ENCODE measurements at regions not wholly inside any gene's neighbourhood (a gene's known extent, or its start where the extent isn't known, plus 50 kb on each side); places are given as distances from the start of the nearest gene placed in this dataset.

DNA sequence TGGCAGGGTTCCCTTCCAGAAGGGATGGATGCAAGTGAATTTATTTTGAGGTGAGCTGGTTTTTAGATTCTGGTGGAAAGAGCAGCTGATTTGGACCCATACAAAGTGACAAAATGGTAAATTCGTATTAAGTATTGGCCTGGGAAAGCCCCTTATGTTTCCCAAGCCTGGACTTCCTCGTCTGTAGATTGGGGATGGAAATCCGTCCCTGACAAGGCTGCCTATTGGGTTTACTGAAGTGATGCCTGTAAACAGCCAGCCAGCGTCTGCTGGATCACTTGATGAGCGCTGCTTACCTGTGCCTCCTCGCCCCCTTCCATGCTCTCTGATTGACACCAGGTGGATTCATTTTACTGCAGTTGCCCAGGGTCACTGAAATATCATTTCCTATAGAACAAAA lies 233.8 kb downstream of the GADD45G start:
- H2AFZ ChIP-seq (ENCODE audit: low read length): no peak overlapping the region
- H3K4me2 ChIP-seq (ENCODE audit: low read length): no peak overlapping the region
- no peaks in the 10 kb centered on the region for H3K4me1 ChIP-seq (ENCODE audit: insufficient read depth, low read length, severe bottlenecking)
- no peaks in the 10 kb centered on the region for H3K36me3 ChIP-seq (ENCODE audit: insufficient read depth, low read length)
- no peak overlapping the region for H3K9ac ChIP-seq (ENCODE audit: low read length)
- TF ChIP-seq, protein P1, sequence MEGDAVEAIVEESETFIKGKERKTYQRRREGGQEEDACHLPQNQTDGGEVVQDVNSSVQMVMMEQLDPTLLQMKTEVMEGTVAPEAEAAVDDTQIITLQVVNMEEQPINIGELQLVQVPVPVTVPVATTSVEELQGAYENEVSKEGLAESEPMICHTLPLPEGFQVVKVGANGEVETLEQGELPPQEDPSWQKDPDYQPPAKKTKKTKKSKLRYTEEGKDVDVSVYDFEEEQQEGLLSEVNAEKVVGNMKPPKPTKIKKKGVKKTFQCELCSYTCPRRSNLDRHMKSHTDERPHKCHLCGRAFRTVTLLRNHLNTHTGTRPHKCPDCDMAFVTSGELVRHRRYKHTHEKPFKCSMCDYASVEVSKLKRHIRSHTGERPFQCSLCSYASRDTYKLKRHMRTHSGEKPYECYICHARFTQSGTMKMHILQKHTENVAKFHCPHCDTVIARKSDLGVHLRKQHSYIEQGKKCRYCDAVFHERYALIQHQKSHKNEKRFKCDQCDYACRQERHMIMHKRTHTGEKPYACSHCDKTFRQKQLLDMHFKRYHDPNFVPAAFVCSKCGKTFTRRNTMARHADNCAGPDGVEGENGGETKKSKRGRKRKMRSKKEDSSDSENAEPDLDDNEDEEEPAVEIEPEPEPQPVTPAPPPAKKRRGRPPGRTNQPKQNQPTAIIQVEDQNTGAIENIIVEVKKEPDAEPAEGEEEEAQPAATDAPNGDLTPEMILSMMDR (IDR thresholded peaks at IDR 0.05; ENCODE audit: low read length): no peak
- no peak for TF ChIP-seq EZH2 (IDR thresholded peaks at IDR 0.05; ENCODE audit: borderline replicate concordance, low read length)
- H3K79me2 ChIP-seq (ENCODE audit: insufficient read depth, low read length): no peaks in the 10 kb centered on the region
- H3K27ac ChIP-seq (ENCODE audit: low read depth, low read length, poor library complexity, severe bottlenecking): no peak overlapping the region
- no peaks in the 10 kb centered on the region for H3K9me2 ChIP-seq (ENCODE audit: low read depth, low read length)
- H3K4me3 ChIP-seq (ENCODE audit: low read depth, low read length, poor library complexity, severe bottlenecking): no peak overlapping the region
- H3K27me3 ChIP-seq (ENCODE audit: insufficient read depth, low read length): no peaks in the 10 kb centered on the region
- no peaks in the 10 kb centered on the region for H3F3A ChIP-seq (ENCODE audit: insufficient read depth, low read length)
- H3K9me3 ChIP-seq (ENCODE audit: low read length): no peaks in the 10 kb centered on the region
- no peaks in the 10 kb centered on the region for H4K20me1 ChIP-seq (ENCODE audit: insufficient read depth, low read length)

DNA sequence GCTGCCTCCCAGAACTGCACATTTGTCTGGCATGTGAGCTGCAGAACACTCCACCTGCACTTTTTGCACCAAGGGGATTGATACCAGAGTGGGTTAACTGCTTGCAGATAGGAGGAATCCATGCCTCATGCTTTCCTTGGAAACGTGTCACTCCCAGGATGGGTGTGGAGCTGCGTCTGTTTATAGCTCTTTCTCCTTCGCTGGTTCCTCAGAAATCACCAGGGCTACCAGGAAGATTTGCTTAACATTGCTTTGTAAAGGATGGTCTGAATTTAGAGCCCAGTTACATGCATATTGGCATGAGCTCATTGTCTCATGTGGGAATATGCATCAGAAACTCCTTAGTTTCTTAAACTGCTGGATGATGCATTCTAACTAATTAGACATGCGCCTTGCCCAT lies 234.6 kb downstream of the GADD45G start:
- Histone ChIP-seq H3K4me3 (ENCODE audit: low read depth, low read length, poor library complexity, severe bottlenecking) (no peak overlapping the region), H3K9ac (ENCODE audit: low read length) (no peak overlapping the region), H3K9me3 (ENCODE audit: low read length) (no peaks in the 10 kb centered on the region), H3K36me3 (ENCODE audit: insufficient read depth, low read length) (no peaks in the 10 kb centered on the region), H3F3A (ENCODE audit: insufficient read depth, low read length) (no peaks in the 10 kb centered on the region), H3K9me2 (ENCODE audit: low read depth, low read length) (no peaks in the 10 kb centered on the region), H3K27ac (ENCODE audit: low read depth, low read length, poor library complexity, severe bottlenecking) (no peak overlapping the region), H2AFZ (ENCODE audit: low read length) (no peak overlapping the region), H3K4me2 (ENCODE audit: low read length) (no peak overlapping the region), H3K27me3 (ENCODE audit: insufficient read depth, low read length) (no peaks in the 10 kb centered on the region), H3K79me2 (ENCODE audit: insufficient read depth, low read length) (no peaks in the 10 kb centered on the region), H3K4me1 (ENCODE audit: insufficient read depth, low read length, severe bottlenecking) (no peaks in the 10 kb centered on the region), H4K20me1 (ENCODE audit: insufficient read depth, low read length) (no peaks in the 10 kb centered on the region)
- TF ChIP-seq, protein P1 (IDR thresholded peaks at IDR 0.05; ENCODE audit: low read length): no peak
- no peak for TF ChIP-seq EZH2 (IDR thresholded peaks at IDR 0.05; ENCODE audit: borderline replicate concordance, low read length)

DNA sequence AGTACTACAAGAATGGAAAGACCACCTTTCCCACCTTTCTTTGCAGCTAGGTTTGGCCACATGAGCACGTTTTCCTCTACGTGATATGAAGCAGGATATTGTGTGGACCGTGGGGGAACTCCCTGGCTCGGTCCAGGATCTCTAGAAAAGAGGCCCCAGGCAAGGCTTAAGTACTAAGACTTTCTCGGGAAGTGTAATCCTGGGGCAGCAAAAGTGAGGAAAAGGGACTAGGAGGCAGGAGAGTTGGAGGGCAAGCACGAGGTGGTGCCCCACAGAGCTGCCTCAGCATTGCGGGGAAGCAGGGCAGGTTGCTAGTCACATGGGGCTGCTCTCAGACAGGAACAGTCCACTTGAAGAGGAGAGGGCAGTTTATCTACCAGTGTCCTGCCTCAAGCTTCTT lies 235.1 kb downstream of the GADD45G start:
- no peak overlapping the region for H3K4me3 ChIP-seq (ENCODE audit: low read depth, low read length, poor library complexity, severe bottlenecking)
- H4K20me1 ChIP-seq (ENCODE audit: insufficient read depth, low read length): no peaks in the 10 kb centered on the region
- no peaks in the 10 kb centered on the region for H3K27me3 ChIP-seq (ENCODE audit: insufficient read depth, low read length)
- no peak for TF ChIP-seq EZH2 (IDR thresholded peaks at IDR 0.05; ENCODE audit: borderline replicate concordance, low read length)
- TF ChIP-seq, protein P1 (IDR thresholded peaks at IDR 0.05; ENCODE audit: low read length): no peak
- no peak overlapping the region for H3K9ac ChIP-seq (ENCODE audit: low read length)
- no peak overlapping the region for H3K4me2 ChIP-seq (ENCODE audit: low read length)
- H3F3A ChIP-seq (ENCODE audit: insufficient read depth, low read length): no peaks in the 10 kb centered on the region
- no peaks in the 10 kb centered on the region for H3K79me2 ChIP-seq (ENCODE audit: insufficient read depth, low read length)
- no peaks in the 10 kb centered on the region for H3K9me2 ChIP-seq (ENCODE audit: low read depth, low read length)
- H2AFZ ChIP-seq (ENCODE audit: low read length): no peak overlapping the region
- no peaks in the 10 kb centered on the region for H3K36me3 ChIP-seq (ENCODE audit: insufficient read depth, low read length)
- H3K9me3 ChIP-seq (ENCODE audit: low read length): no peaks in the 10 kb centered on the region
- H3K27ac ChIP-seq (ENCODE audit: low read depth, low read length, poor library complexity, severe bottlenecking): no peak overlapping the region
- H3K4me1 ChIP-seq (ENCODE audit: insufficient read depth, low read length, severe bottlenecking): no peaks in the 10 kb centered on the region

Data from OCI-LY1 (cell line).